RWPE1 (cell line): ENCODE measurements at regions not wholly inside any gene's neighbourhood (a gene's known extent, or its start where the extent isn't known, plus 50 kb on each side); places are given as distances from the start of the nearest gene placed in this dataset.

Experiments
- CTCF ChIA-PET: fragments of 350-600 bp; sonication (Branson Sonifier 250); formaldehyde crosslinking; extraction: SDS; loops from one replicate; lab custom pipeline; 2021; lab: Yijun Ruan, JAX
- POLR2A ChIA-PET: fragments of 400-600 bp; formaldehyde crosslinking; extraction: SDS; loops from one replicate; lab custom pipeline; 2020; ENCODE audit warnings: antibody characterized with exemption; ENCODE audit not compliant: low non-redundant PET; lab: Yijun Ruan, JAX
- DNase-seq: peaks from one replicate; pipeline ENCODE4 v3.0.0; 2012; ENCODE audit warnings: low spot score
- H3K27ac ChIP-seq: fragments of 450-650 bp; 2 replicates; pipeline ENCODE4 v1.5.1; 2017
- TF ChIP-seq, protein P1 (sequence below): fragments of 450-650 bp; conservative IDR thresholded peaks from 2 replicates; pipeline ENCODE4 v1.5.1; 2017; ENCODE audit warnings: low read depth, mild to moderate bottlenecking

DNA sequence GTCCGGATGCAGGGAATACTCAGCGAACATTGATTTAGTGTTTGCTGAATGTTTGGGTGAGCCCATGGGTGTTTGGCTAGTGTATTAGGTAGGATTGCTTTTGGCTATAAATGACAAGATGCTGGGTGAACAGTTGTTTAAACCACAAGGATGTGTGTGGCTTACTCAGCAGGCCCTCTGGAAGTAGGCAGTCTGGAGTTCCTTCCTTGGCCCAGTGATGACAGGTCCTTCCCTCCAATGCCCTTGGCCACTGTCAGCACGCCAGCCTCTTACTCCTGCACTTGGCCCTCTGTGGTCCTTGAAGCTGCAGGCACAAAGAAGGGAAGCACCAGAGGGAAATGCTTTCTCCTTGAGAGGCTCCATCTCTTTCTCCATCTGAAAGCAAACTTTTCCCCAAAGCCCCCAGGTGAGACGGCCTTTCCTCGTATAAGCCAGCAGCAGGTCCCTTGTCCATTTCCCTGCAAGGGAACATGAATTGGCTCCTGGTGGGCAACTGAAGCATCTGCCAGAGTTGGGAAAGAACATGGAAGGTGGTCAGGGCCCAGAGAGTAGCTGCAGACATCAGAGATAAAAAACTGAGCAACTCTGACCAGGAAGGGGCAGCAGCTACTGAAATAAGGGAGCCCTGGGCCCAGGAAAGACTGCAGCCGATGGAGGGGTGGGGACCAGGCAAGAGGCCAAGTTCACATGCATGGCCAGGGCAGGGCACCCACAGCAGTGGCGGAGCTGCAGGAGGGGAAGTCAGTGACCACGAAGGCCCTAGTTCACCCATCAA, 105.0 kb downstream of the TPRA1 start:
- H3K27ac ChIP-seq: no peak overlapping the region
- ChIA-PET POLR2A (no interaction called here), CTCF (no interaction called here)
- no peak for DNase-seq
- TF ChIP-seq, protein P1, sequence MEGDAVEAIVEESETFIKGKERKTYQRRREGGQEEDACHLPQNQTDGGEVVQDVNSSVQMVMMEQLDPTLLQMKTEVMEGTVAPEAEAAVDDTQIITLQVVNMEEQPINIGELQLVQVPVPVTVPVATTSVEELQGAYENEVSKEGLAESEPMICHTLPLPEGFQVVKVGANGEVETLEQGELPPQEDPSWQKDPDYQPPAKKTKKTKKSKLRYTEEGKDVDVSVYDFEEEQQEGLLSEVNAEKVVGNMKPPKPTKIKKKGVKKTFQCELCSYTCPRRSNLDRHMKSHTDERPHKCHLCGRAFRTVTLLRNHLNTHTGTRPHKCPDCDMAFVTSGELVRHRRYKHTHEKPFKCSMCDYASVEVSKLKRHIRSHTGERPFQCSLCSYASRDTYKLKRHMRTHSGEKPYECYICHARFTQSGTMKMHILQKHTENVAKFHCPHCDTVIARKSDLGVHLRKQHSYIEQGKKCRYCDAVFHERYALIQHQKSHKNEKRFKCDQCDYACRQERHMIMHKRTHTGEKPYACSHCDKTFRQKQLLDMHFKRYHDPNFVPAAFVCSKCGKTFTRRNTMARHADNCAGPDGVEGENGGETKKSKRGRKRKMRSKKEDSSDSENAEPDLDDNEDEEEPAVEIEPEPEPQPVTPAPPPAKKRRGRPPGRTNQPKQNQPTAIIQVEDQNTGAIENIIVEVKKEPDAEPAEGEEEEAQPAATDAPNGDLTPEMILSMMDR: no peak

DNA sequence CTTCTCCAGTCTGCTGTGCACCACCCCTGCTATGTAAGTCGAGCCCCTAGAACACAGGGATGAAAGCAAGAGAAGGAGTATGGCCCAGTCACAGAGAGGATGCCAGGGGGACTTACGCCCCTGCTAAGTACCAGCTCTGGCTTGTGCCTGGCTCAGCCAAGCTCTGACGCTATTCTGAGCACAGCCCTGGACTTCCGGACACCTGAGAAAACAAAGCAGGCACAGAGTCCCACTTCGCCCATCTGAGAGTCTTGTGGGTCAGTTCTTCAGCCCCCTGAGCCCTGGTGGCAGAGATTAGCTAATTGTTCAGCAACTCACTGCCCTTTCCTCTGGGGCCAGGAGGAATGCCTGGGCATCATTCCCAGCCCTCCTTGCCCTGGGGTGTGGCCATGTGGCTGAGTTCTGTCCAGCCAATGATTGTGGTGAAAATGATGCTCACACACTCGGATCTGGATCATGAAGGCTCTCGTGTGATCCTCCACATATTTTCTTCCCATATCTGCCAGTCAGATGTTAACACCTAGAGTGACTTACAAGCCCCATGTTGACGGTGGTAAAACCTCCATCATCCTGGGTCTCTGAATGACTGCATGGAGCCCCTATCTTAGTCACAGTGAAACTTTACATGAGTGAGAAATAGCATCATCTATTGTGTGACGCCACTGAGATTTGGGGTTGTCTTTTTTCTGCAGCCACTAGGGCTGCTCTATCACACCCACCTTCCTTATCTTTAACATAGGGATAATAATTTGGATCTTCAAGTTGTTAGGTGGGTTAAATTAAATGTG, 105.7 kb downstream of the TPRA1 start:
- ChIA-PET POLR2A (no interaction called here), CTCF (no interaction called here)
- DNase-seq: no peak
- no peak overlapping the region for H3K27ac ChIP-seq
- TF ChIP-seq, protein P1: no peak

- H3K27ac ChIP-seq: no peak overlapping the region
- no peak for DNase-seq
- TF ChIP-seq, protein P1: no peak
- POLR2A ChIA-PET: no interaction called here
- CTCF ChIA-PET: no interaction called here
Measured at GRCh38 chr3:127483902-127484591, 106.5 kb downstream of the TPRA1 start.

DNA sequence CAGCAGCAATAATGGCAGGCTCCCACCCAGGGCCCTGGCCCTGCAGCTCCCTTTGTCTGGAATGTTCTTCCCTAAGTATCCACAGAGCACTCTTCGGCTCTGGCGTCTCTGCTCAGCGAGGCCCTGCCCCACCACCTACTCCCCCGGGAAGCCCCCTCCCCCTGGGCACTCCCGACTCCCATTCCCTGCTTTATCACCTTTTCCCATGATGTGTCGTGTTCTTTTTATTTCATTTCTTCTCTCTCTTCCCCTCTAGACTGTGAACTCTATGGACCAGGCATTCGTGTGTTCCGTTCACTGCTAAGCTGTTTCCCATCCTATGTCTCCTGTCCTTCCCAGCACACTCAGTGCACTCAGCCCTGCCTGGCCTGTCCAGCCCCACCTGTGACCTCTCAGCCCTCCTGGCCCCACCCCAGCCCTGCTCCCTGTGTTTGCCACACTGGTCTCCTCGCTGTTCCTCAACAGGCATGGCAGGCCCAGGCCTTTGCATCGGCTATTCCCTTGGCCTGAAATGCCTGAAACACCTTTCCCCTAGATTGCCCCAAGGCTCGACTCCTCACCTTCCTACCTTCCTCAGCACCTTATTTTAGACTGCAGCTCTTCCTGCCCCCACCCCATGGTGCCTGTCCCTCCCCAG, 107.4 kb downstream of the TPRA1 start:
- ChIA-PET CTCF (no interaction called here), POLR2A (no interaction called here)
- no peak overlapping the region for H3K27ac ChIP-seq
- no peak for DNase-seq
- TF ChIP-seq, protein P1: no peak

- no peak for DNase-seq
- TF ChIP-seq, protein P1: no peak
- H3K27ac ChIP-seq: no peak overlapping the region
- ChIA-PET POLR2A (no interaction called here), CTCF (no interaction called here)
Measured at GRCh38 chr3:127482216-127483004, 108.1 kb downstream of the TPRA1 start.
